ENCODE measurements at regions not wholly inside any gene's neighbourhood (a gene's known extent, or its start where the extent isn't known, plus 50 kb on each side); places are given as distances from the start of the nearest gene placed in this dataset.
A peak's percentile ranks its signal among the peaks of the same experiment; 100 is the strongest.

DNA sequence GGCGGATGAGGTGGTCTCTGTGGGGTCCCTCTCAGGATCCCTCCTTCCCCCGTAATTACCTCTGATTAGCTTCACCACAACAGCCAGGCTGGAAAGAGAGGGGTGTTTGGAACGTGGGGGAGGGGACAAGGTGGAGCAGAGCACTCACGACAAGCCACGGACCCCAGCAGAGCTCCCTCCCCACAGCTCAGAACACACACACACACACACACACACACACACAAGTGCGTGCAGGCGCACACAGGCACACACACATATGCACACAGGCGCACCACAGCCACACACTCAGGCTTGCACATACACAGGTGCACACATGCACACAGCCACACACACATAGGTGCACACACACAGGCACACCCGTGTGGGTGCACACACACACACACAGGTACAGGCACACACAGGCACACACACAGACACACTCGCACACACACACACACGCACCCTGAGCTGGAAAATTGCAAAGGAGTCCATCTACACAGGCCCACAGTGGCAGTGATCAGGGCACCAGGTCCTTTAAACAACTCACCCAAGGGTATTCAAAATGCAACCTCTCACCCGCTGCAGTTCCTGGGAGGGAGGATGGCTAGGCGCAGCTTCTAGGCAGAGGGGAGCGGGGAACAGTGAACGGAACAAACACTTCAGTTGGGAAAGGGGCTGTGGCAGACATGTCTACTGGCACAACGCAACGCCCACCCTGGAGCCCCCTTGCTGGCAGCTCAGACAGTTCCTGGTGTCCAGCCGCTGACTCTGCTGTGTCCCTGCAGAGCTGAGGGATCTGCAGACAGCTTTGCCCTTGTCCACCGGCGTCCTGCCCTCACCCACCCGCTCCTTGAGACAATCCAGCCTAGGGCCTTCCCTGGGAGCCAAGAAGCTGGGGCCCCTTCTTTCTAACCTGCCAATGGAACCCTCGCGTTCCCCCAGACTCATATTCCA is 59.9 kb upstream of the DLX4 start:
- H3K4me3 ChIP-seq = no peak overlapping the region
- TF ChIP-seq, protein P1, sequence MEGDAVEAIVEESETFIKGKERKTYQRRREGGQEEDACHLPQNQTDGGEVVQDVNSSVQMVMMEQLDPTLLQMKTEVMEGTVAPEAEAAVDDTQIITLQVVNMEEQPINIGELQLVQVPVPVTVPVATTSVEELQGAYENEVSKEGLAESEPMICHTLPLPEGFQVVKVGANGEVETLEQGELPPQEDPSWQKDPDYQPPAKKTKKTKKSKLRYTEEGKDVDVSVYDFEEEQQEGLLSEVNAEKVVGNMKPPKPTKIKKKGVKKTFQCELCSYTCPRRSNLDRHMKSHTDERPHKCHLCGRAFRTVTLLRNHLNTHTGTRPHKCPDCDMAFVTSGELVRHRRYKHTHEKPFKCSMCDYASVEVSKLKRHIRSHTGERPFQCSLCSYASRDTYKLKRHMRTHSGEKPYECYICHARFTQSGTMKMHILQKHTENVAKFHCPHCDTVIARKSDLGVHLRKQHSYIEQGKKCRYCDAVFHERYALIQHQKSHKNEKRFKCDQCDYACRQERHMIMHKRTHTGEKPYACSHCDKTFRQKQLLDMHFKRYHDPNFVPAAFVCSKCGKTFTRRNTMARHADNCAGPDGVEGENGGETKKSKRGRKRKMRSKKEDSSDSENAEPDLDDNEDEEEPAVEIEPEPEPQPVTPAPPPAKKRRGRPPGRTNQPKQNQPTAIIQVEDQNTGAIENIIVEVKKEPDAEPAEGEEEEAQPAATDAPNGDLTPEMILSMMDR (IDR thresholded peaks at IDR 0.05) = no peak
- no peak for TF ChIP-seq POLR2A (IDR thresholded peaks at IDR 0.05)
- 28 to 61% methylated on average over 12 to 23 of the region's 23 CpGs for WGBS, 2 donors
- DNase-seq = no peak
- intact Hi-C loops (cut with DNase I; ENCODE audit: low total_unique reads) = no loop called here
- H3K9me3 ChIP-seq = no peaks in the 10 kb centered on the region
- H3K4me1 ChIP-seq = peaks cover 4% of the 10 kb centered on the region
- H3K27ac ChIP-seq = no peak overlapping the region
- H3K36me3 ChIP-seq (ENCODE audit: low read depth, missing control alignments) = no peaks in the 10 kb centered on the region
- peaks cover 3% of the 10 kb centered on the region for H3K27me3 ChIP-seq

DNA sequence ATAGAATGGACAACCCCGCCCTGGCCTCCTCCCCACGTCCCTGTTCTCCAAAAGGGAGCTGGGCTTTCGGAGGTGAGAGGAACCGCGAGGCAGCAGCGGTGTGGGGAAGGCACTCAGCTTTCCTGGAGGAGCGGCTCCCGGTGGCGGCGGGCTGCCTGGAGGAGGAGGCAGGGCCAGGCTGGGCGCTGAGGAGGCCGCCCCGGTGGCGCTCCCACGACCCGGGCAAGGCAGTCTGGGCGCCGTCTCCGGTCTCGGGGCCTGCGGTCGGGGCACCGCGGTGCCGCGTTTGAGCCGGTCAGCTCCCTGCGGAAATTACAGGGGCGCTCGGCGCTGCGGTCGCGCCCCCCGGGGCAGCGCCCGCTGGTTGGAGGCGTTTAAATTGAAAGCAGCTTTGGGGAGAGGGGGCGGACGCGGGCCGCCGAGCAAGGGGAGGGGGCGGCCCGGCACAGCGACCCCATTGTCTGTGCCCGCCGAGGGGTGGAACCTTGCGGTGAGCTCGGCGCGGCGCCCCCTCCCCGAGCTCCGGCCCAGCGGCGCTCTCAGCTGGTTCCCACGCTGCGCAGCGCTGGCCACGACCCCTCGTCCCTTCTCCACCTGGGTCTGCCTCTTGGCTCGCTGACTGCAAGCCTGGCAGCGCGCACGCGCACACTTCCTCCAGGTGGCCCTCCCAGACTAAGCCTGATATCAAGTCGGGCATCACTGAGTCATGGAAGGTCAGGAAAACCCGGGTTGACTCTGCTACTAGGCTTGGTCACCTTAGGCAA is 58.7 kb upstream of the DLX4 start:
- Histone ChIP-seq H3K4me1 (peaks cover 4% of the 10 kb centered on the region), H3K36me3 (ENCODE audit: low read depth, missing control alignments) (no peaks in the 10 kb centered on the region), H3K27me3 (peaks cover 3% of the 10 kb centered on the region), H3K27ac (no peak overlapping the region), H3K4me3 (peak overlapping the region; percentile 26 to 51), H3K9me3 (no peaks in the 10 kb centered on the region)
- DNase-seq = no peak
- intact Hi-C loops (cut with DNase I; ENCODE audit: low total_unique reads) = no loop called here
- TF ChIP-seq POLR2A (IDR thresholded peaks at IDR 0.05) = no peak
- TF ChIP-seq, protein P1 (IDR thresholded peaks at IDR 0.05) = no peak
- WGBS, 2 donors = 3 to 5% methylated on average over 23 to 69 of the region's 69 CpGs

DNA sequence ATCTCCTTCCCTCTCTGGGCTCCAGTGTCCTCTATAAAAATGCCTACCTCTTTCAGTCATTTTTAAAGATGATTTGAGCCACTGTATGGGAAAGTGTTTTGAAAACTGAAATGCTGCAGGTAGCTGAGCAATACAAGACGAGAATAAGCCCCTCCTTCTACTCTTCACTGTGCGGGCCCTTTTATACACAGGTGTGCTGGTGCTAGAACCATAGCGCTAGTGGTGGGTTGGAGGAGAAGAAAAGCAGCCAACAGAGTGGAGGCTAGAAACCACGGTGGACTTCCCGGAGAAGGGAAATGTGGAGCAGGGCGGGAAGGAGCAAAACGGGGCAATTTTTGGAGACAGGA is 58.2 kb upstream of the DLX4 start:
- Histone ChIP-seq H3K36me3 (ENCODE audit: low read depth, missing control alignments) (no peaks in the 10 kb centered on the region), H3K9me3 (no peaks in the 10 kb centered on the region), H3K27me3 (peaks cover 3% of the 10 kb centered on the region), H3K4me3 (peak overlapping the region in 1 of 2 donors; percentile 51), H3K27ac (no peak overlapping the region), H3K4me1 (peaks cover 4% of the 10 kb centered on the region)
- TF ChIP-seq POLR2A (IDR thresholded peaks at IDR 0.05) = no peak
- WGBS, 2 donors = 50 to 53% methylated on average over 7 of the region's 7 CpGs
- intact Hi-C loops (cut with DNase I; ENCODE audit: low total_unique reads) = no loop called here
- no peak for DNase-seq

DNA sequence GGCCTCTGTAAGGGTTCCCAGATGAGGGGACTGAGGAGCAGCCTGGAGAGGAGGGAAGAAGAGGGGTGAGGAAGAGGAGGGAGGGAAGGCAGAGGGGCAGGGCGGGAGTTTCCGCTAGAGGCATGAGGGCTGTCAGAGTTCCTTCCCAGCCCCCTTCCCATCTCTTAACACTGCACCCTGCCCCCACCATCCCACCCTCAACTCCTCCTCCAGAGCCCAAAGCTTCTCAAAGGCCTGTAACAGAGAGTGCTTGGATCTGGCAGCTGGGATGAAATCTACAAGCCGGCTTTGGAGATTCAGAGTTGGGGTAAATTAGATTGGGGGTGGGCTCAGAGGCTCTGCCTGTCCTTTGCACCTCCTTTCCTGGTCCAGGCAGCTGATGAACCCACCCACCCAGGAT is 57.3 kb upstream of the DLX4 start:
- Histone ChIP-seq H3K27me3 (peaks cover 3% of the 10 kb centered on the region), H3K27ac (no peak overlapping the region), H3K4me1 (peaks cover 4% of the 10 kb centered on the region), H3K9me3 (no peaks in the 10 kb centered on the region), H3K36me3 (ENCODE audit: low read depth, missing control alignments) (no peaks in the 10 kb centered on the region), H3K4me3 (no peak overlapping the region)
- no peak for DNase-seq
- TF ChIP-seq, protein P1 (IDR thresholded peaks at IDR 0.05) = no peak
- TF ChIP-seq POLR2A (IDR thresholded peaks at IDR 0.05) = no peak
- WGBS, 2 donors = 88 to 92% methylated on average over 3 of the region's 3 CpGs
- intact Hi-C loops (cut with DNase I; ENCODE audit: low total_unique reads) = no loop called here

All from testis (tissue), 2 donors.